GM19023 (cell line): ENCODE measurements at regions not wholly inside any gene's neighbourhood (a gene's known extent, or its start where the extent isn't known, plus 50 kb on each side); places are given as distances from the start of the nearest gene placed in this dataset.

ENCODE experiments used
- ATAC-seq: cut with Tn5 transposase; IDR thresholded peaks from one replicate; pipeline ENCODE4 v1.9.1; 2021; ENCODE audit warnings: mild to moderate bottlenecking, moderate library complexity; ENCODE audit not compliant: unreplicated experiment

- ATAC-seq: no peak
Observed at GRCh38 chr16:64138621-64139020, 983.2 kb downstream of the CDH11 start.

- no peak for ATAC-seq
Observed at GRCh38 chr16:64138006-64138405, 983.9 kb downstream of the CDH11 start.

DNA sequence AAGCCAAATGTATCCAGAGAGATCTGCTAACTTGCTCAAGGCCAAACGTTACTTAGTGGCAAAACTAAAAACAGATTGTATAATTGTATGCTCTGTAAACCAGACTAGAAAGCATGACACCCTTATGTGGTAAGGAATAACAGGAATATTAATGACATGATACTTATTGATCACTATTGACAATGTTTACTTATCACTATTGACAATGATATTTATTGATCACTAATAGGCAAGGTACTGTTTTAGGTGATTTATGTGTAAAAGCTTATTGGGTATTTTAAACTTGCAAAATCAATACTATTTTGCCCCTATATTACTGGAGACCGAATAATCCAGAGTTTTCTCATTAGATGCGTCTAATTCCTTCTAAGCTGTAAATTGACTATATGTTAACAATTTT is 985.1 kb downstream of the CDH11 start:
- ATAC-seq: no peak

DNA sequence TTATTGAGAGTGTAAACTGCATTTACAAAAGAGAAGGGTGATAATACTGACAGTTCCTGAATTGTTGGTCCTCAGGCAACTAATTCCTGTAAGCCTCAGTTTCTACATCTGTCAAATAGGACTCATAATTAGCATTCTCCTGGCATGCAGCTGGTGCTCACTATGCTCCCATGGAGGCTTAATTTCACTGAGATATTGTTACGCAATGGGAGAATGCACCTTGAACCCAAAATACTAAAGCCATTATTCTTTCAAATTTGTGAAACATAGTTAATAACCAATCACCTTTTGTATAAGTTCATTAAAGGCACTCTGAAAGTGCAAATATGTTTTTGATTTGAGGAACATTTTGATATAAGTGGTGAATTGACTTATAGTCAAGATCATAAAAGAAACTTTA is 985.5 kb downstream of the CDH11 start:
- ATAC-seq: no peak

DNA sequence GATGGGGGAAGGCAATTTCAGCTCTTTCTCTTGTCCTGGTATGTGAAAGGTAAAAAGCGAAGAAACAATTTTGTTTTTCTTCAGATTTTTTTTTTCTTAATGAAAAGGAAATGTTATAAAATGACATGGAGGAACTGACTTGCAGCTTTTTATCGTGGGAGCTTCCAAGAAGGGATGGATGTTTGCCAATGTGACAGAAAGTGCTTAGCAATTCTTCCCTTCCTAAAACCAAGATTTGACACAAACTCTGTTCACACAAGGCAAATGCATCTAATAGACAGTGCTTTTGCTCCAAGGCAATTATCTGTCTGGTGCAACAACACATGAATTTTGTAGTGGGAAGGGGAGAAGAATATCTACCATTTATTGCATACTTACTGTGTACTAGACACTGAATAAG is 988.5 kb downstream of the CDH11 start:
- ATAC-seq: no peak

GRCh38 chr16:64132759-64133361 is 989.0 kb downstream of the CDH11 start:
- ATAC-seq: no peak

DNA sequence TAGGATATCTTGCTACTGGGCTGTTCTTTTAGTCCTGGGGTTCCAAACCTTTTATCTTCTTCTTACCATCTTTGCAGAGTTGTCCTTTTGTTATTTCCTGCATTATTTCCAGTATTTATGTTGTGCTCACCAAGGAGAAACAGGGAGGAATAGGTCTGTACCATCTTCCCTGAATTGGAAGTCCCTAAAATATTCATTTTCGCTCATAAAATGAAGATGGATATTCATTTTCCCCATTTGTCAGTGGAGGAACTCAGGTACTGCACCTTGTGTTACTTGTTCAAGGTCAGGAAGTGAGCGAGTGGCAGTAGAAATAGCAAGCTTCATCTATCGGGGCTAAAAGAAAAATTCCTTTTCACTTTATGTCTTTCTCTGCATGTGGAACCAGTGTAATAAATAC is 989.7 kb downstream of the CDH11 start:
- ATAC-seq: no peak

DNA sequence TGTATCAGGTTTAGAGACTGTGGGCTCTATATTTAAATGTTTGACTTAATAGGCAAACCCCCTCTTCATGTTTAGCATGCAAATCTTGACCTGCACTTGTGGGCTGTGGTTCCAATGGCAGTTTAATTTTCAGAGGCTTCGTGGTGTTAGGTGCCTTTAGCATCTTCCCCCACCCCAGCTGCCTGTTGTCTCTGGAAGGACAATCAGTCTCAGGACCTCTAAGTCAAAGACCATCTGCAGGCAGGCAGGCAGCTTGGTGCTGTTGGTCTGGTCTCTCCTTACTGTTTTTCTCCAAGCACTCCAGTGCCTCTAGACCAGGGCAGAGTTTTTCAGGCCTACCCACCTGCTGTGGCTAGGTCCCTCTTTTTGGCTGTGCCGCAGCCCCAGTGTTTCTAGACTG is 990.4 kb downstream of the CDH11 start:
- ATAC-seq: no peak

- no peak for ATAC-seq
Observed at GRCh38 chr16:64130140-64130539, 991.7 kb downstream of the CDH11 start.

DNA sequence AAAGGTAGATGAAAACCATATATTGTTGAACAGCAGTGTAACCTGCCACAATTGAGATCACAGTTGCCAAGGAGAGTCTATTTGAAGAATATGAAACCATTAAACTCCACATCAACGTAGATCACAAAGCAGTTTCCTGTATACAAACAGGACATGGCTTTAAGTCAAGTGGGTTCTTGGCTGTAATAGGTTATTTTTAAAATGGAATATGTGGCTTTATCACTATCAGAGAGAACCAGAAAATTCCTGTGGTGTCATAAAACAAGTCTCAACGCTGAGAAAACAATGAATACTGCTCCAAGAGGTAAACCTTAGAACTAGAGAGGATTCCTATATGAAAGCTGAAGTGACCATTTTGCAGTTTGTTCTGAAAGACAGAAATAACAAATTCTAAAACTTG is 999.7 kb downstream of the CDH11 start:
- ATAC-seq: no peak

DNA sequence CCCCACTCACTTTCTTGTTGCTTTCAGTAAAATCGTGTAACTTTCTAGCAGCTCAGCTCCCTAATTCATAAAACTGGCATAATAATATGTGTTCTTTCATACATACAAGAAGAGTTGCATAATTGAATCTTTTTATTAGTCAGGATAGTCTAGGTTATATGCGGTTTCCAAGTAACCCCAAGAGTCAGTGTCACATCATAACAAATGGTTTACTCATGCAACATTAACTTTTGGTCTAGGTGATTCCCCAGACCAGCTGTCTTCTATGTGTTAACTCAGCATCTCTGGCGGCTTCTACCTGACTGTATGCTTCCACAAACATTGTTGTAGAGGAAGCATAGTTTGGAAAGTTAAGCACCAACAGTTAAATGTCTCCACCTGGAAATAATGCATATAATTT is 1000.4 kb downstream of the CDH11 start:
- no peak for ATAC-seq

- no peak for ATAC-seq
Observed at GRCh38 chr16:64116151-64116550, 1005.7 kb downstream of the CDH11 start.

DNA sequence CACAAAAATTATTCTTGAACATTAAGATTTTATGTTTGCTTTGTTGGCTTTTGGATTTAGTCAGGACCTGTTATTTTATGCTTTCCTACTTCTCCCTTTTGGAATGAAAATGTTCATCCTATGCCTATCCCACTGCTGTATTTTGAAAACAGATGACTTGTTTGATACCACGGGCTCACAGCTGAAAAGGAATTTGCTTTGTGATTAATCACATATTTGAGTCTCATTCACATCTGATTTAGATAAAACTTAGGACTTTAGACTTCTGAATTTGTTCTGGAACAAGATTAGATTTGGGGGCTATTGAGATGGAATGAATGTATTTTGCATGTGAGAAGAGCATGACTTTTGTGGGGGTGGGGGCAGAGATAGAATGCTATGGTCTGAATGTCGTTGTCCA is 1012.6 kb downstream of the CDH11 start:
- no peak for ATAC-seq

- no peak for ATAC-seq
Observed at GRCh38 chr16:64102654-64103053, 1019.2 kb downstream of the CDH11 start.

GRCh38 chr16:64098451-64098850 is 1023.4 kb downstream of the CDH11 start:
- ATAC-seq: no peak

DNA sequence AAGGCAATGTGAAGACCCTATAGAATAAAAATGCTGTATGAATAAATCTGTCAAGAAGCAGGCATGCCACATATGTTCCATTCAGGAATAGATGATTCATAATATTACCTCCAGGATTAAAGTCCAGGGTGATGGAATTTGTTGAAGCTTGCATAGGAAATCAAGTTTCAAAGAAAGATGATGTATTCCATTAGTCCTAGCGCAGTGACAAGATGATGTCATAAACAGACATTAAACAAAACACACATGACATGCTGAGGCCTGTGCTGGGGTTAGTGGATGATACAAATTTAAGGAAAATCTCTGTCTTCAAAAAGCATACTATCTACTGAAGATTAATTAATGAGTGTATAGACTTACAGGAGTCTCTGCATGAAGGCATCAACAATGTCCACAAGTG is 1025.2 kb downstream of the CDH11 start:
- no peak for ATAC-seq

GRCh38 chr16:64094992-64095634 is 1026.8 kb downstream of the CDH11 start:
- ATAC-seq: no peak

- ATAC-seq: no peak
Observed at GRCh38 chr16:64094181-64094965, 1027.5 kb downstream of the CDH11 start.

GRCh38 chr16:64092271-64092670 is 1029.6 kb downstream of the CDH11 start:
- no peak for ATAC-seq

DNA sequence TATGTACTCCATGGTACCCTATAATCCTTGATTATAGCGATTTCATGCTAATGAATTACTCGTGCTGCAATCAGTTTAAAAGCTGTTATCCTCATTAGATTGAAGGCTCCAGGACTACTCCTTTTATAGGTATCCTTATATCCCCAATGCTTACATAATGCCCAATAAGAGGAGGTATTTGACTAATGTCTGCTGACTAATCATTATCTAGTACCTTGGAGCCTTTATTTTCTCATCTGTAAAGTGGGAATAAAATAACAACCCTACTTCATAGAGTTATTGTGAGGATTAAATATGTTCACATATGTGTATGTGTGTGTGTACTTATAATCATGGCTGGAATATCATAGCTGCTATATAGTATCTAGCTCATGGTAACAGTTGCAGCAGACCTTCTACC is 1031.5 kb downstream of the CDH11 start:
- no peak for ATAC-seq

DNA sequence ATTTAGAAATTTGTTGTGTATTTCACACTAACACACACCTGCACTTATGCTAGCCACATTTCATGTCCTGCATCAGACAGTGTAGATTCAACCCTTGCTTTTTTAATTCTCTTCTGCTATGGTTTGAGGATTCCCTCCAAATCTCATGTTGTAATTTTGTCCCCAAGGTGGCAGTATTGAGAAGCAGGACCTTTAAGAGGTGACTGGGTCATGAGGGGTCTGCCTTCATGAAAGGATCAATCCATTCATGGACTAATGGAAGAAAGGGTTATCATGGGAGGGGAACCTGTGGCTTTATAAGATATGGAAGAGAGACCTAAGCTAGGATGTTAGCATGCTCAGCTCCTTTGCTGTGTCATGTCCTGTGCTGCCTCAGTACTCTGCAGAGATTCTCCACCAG is 1032.2 kb downstream of the CDH11 start:
- ATAC-seq: no peak

GRCh38 chr16:64088838-64089237 is 1033.0 kb downstream of the CDH11 start:
- no peak for ATAC-seq
